ENCODE measurements at regions not wholly inside any gene's neighbourhood (a gene's known extent, or its start where the extent isn't known, plus 50 kb on each side); places are given as distances from the start of the nearest gene placed in this dataset.

- Histone ChIP-seq H3K36me3 (ENCODE audit: control insufficient read depth in 2 of 2, insufficient read depth in 2 of 2, low read length in 1 of 2) (no peaks in the 10 kb centered on the region), H3K9me3 (replicated peaks; ENCODE audit: control insufficient read depth, insufficient read depth, low read length) (no peaks in the 10 kb centered on the region; the same call in 1 of the 3 replicates), H3K4me2 (ENCODE audit: control insufficient read depth, insufficient read depth) (no peak overlapping the region), H3K79me2 (ENCODE audit: control insufficient read depth, insufficient read depth, low read length) (no peaks in the 10 kb centered on the region), H3K9ac (ENCODE audit: control insufficient read depth, insufficient read depth, low read length) (no peak overlapping the region), H3K4me1 (ENCODE audit: control insufficient read depth, insufficient read depth, low read length) (no peaks in the 10 kb centered on the region), H4K20me1 (ENCODE audit: control insufficient read depth, insufficient read depth) (no peaks in the 10 kb centered on the region), H3K27me3 (replicated peaks in 1 of 2; ENCODE audit: control insufficient read depth in 2 of 2, insufficient read depth in 2 of 2, low read length in 1 of 2) (no peaks in the 10 kb centered on the region), H2AFZ (ENCODE audit: control insufficient read depth, low read depth, low read length) (no peak overlapping the region), H3K27ac (ENCODE audit: control insufficient read depth, insufficient read depth) (no peak overlapping the region), H3K4me3 (no peak overlapping the region)
- WGBS (ENCODE audit: insufficient coverage, insufficient replicate concordance, low lambda C conversion rate, missing lambda C conversion rate): 30% methylated on average over 5 of the region's 5 CpGs
- intact Hi-C loops (cut with micrococcal nuclease; ENCODE audit: unreplicated experiment): no loop called here
- ChIA-PET POLR2A (no interaction called here), SMC1A (ENCODE audit: uncharacterized antibody, unreplicated experiment) (no interaction called here), CTCF (interaction anchor here (0.7 kb wide), 1 partner anchor 184 kb away, joined by 3 read pairs; no protein-coding TSS in a partner anchor), RAD21 (ENCODE audit: unreplicated experiment) (no interaction called here)
- FAIRE-seq: no peak
- TF ChIP-seq CBFB (IDR thresholded peaks at IDR 0.05; ENCODE audit: low read depth): no peak
- no peak for TF ChIP-seq BMI1 (IDR thresholded peaks at IDR 0.05; ENCODE audit: borderline replicate concordance)
- no peak for TF ChIP-seq SPI1 (IDR thresholded peaks at IDR 0.05; ENCODE audit: borderline replicate concordance, insufficient read depth, low read depth, low read length)
- TF ChIP-seq CBX5 (IDR thresholded peaks at IDR 0.05; ENCODE audit: low read depth): no peak
- no peak for TF ChIP-seq RELA (IDR thresholded peaks at IDR 0.05; ENCODE audit: borderline replicate concordance, partially characterized antibody)
- TF ChIP-seq, protein P1, sequence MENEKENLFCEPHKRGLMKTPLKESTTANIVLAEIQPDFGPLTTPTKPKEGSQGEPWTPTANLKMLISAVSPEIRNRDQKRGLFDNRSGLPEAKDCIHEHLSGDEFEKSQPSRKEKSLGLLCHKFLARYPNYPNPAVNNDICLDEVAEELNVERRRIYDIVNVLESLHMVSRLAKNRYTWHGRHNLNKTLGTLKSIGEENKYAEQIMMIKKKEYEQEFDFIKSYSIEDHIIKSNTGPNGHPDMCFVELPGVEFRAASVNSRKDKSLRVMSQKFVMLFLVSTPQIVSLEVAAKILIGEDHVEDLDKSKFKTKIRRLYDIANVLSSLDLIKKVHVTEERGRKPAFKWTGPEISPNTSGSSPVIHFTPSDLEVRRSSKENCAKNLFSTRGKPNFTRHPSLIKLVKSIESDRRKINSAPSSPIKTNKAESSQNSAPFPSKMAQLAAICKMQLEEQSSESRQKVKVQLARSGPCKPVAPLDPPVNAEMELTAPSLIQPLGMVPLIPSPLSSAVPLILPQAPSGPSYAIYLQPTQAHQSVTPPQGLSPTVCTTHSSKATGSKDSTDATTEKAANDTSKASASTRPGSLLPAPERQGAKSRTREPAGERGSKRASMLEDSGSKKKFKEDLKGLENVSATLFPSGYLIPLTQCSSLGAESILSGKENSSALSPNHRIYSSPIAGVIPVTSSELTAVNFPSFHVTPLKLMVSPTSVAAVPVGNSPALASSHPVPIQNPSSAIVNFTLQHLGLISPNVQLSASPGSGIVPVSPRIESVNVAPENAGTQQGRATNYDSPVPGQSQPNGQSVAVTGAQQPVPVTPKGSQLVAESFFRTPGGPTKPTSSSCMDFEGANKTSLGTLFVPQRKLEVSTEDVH (IDR thresholded peaks at IDR 0.05; ENCODE audit: low read depth, partially characterized antibody): no peak
- no peak for TF ChIP-seq SREBF1 (IDR thresholded peaks at IDR 0.05; ENCODE audit: low read length)
- no peak for TF ChIP-seq IRF5 (IDR thresholded peaks at IDR 0.05; ENCODE audit: borderline replicate concordance)
- no peak for TF ChIP-seq ZNF24 (IDR thresholded peaks at IDR 0.05)
- no peak for TF ChIP-seq ZNF622 (IDR thresholded peaks at IDR 0.05)
- no peak for TF ChIP-seq KAT2A (conservative IDR thresholded peaks at IDR 0.05; ENCODE audit: control insufficient read depth, low read depth, low read length)
- BruUV-seq (replicated peaks): no TSS peak
- no peak for ATAC-seq
- in situ Hi-C loops (cut with MboI): no loop called here
- DNase-seq (ENCODE audit: low read depth, low spot score): no peak
These were observed 88.8 kb downstream of the OAT start for GRCh38 chr10:124329941-124330340.

Data from GM12878 (cell line).